GM12874 (cell line): ENCODE measurements at regions not wholly inside any gene's neighbourhood (a gene's known extent, or its start where the extent isn't known, plus 50 kb on each side); places are given as distances from the start of the nearest gene placed in this dataset.
A peak's percentile ranks its signal among the peaks of the same experiment; 100 is the strongest.

ENCODE experiments used
- CTCF ChIP-seq: IDR thresholded peaks from 2 replicates; pipeline ENCODE4 v1.5.1; 2011; ENCODE audit warnings: low read depth, mild to moderate bottlenecking, control low read depth, low read length, moderate library complexity; ENCODE audit not compliant: insufficient read depth

- no peak for TF ChIP-seq CTCF
Observed at GRCh38 chr5:173680660-173681242, 64.3 kb upstream of the BOD1 start.

- TF ChIP-seq CTCF = no peak
Observed at GRCh38 chr5:173682313-173682712, 65.9 kb upstream of the BOD1 start.

- no peak for TF ChIP-seq CTCF
Observed at GRCh38 chr5:173686950-173687349, 70.5 kb upstream of the BOD1 start.

- no peak for TF ChIP-seq CTCF
Observed at GRCh38 chr5:173688703-173689102, 72.3 kb upstream of the BOD1 start.

GRCh38 chr5:173689171-173689736 lies 72.8 kb upstream of the BOD1 start:
- no peak for TF ChIP-seq CTCF

GRCh38 chr5:173689737-173690360 lies 73.4 kb upstream of the BOD1 start:
- 0 out of 2 replicates have a peak, but pooled peaks have one; percentile 7 for TF ChIP-seq CTCF

GRCh38 chr5:173691931-173692330 lies 75.5 kb upstream of the BOD1 start:
- TF ChIP-seq CTCF = no peak
